ENCODE measurements at regions not wholly inside any gene's neighbourhood (a gene's known extent, or its start where the extent isn't known, plus 50 kb on each side); places are given as distances from the start of the nearest gene placed in this dataset.

DNA sequence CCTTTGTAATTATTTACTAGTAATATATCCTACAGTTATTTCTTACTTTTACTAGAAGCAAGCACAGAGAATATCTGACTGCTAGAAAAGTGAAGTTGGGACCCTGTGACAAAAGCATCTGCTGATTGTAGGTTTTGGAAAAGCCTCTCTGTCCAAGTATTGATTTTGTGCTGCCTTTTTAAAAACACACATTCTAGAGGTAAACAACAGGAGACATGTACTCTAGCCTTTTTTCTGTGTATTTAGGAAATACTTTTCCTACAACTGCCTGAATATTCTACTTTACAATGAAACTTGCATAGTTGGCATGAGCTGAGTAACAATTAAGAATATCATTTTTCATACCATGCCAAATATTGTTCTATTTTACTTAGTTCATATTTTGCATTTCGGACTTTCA is 1249.0 kb downstream of the SLC16A7 start:
- Mint-ChIP-seq H3K4me3 (no peak overlapping the region), H3K27ac (no peak overlapping the region), H3K36me3 (ENCODE audit: low read depth) (no peaks in the 10 kb centered on the region), H3K4me1 (ENCODE audit: low read depth) (no peaks in the 10 kb centered on the region), H3K9me3 (no peaks in the 10 kb centered on the region), H3K27me3 (no peaks in the 10 kb centered on the region)

GRCh38 chr12:60845696-60846095 is 1249.9 kb downstream of the SLC16A7 start:
- Mint-ChIP-seq H3K4me3 (no peak overlapping the region), H3K27me3 (no peaks in the 10 kb centered on the region), H3K9me3 (no peaks in the 10 kb centered on the region), H3K27ac (no peak overlapping the region), H3K36me3 (ENCODE audit: low read depth) (no peaks in the 10 kb centered on the region), H3K4me1 (ENCODE audit: low read depth) (no peaks in the 10 kb centered on the region)

DNA sequence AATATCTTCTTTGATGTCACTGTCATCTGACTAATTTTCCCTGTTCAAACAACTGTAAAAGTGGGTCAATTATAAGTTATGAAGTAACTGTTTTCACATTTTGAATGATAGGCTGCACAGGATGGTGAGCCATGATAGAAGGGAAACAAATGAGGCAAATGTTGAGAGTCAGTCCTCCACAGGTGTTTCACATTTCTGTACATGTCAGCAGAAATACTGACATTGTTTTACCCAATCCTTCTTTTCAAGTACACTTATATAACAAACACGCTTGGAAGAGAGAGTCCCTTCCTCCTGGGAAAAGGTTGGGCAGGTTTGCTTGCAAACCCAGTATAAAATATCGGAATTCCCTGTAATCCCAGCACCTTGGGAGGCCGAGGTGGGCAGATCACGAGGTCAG is 1251.5 kb downstream of the SLC16A7 start:
- Mint-ChIP-seq H3K4me1 (ENCODE audit: low read depth) (no peaks in the 10 kb centered on the region), H3K27ac (no peak overlapping the region), H3K9me3 (no peaks in the 10 kb centered on the region), H3K36me3 (ENCODE audit: low read depth) (no peaks in the 10 kb centered on the region), H3K4me3 (no peak overlapping the region), H3K27me3 (no peaks in the 10 kb centered on the region)

GRCh38 chr12:60849723-60850122 is 1253.9 kb downstream of the SLC16A7 start:
- H3K27ac Mint-ChIP-seq: no peak overlapping the region
- no peaks in the 10 kb centered on the region for H3K36me3 Mint-ChIP-seq (ENCODE audit: low read depth)
- no peaks in the 10 kb centered on the region for H3K9me3 Mint-ChIP-seq
- H3K4me1 Mint-ChIP-seq (ENCODE audit: low read depth): no peaks in the 10 kb centered on the region
- no peak overlapping the region for H3K4me3 Mint-ChIP-seq
- H3K27me3 Mint-ChIP-seq: no peaks in the 10 kb centered on the region

DNA sequence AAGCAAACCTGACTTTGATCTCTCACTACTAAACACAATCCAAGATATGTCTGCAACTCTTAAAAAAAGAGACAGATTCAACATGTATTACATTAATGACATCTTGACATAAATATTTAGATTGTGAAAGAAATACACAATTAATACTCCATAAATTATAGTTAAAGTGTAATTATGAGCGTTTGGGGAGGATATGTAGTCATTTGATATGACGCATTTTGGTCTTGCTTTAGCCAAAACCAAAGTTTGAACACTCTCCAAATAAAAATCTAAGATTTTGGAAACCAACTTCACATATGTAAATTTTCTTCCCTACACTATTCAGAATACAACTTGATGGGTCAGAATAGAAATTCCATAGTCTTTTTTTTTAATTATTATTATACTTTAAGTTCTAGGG is 1257.6 kb downstream of the SLC16A7 start:
- Mint-ChIP-seq H3K36me3 (ENCODE audit: low read depth) (no peaks in the 10 kb centered on the region), H3K4me3 (no peak overlapping the region), H3K9me3 (no peaks in the 10 kb centered on the region), H3K27me3 (no peaks in the 10 kb centered on the region), H3K4me1 (ENCODE audit: low read depth) (no peaks in the 10 kb centered on the region), H3K27ac (no peak overlapping the region)

- H3K4me1 Mint-ChIP-seq (ENCODE audit: low read depth): no peaks in the 10 kb centered on the region
- H3K27ac Mint-ChIP-seq: no peak overlapping the region
- H3K27me3 Mint-ChIP-seq: no peaks in the 10 kb centered on the region
Measured at GRCh38 chr12:60863421-60863820, 1267.6 kb downstream of the SLC16A7 start.

DNA sequence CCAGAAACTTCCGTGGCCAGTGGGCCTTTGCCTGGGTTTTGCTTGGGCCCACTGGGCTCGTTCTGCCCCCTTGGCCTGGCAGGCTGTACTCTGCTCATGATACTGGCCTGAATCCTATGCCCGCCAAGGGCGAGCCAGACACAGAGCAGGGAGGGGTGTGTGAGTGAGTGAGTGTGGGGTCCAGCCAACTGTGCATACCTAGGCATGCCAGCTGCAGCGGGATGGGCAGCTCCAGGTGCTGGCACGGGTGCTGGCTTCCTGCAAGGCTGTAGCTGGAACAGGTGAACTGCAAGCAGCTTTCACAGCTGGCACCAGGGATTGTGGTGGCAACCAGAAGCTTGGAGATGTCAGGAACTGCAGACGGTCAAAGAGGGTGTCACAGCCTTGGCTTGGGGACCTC is 1276.4 kb downstream of the SLC16A7 start:
- H3K9me3 Mint-ChIP-seq: peaks cover 17% of the 10 kb centered on the region
- H3K36me3 Mint-ChIP-seq (ENCODE audit: low read depth): no peaks in the 10 kb centered on the region
- no peaks in the 10 kb centered on the region for H3K27me3 Mint-ChIP-seq
- H3K4me1 Mint-ChIP-seq (ENCODE audit: low read depth): no peaks in the 10 kb centered on the region
- H3K27ac Mint-ChIP-seq: no peak overlapping the region
- H3K4me3 Mint-ChIP-seq: no peak overlapping the region

More at GRCh38 chr12:60863421-60863820, 1267.6 kb downstream of the SLC16A7 start:
- no peak overlapping the region for H3K4me3 Mint-ChIP-seq
- no peaks in the 10 kb centered on the region for H3K36me3 Mint-ChIP-seq (ENCODE audit: low read depth)
- peaks cover 7% of the 10 kb centered on the region for H3K9me3 Mint-ChIP-seq

DNA sequence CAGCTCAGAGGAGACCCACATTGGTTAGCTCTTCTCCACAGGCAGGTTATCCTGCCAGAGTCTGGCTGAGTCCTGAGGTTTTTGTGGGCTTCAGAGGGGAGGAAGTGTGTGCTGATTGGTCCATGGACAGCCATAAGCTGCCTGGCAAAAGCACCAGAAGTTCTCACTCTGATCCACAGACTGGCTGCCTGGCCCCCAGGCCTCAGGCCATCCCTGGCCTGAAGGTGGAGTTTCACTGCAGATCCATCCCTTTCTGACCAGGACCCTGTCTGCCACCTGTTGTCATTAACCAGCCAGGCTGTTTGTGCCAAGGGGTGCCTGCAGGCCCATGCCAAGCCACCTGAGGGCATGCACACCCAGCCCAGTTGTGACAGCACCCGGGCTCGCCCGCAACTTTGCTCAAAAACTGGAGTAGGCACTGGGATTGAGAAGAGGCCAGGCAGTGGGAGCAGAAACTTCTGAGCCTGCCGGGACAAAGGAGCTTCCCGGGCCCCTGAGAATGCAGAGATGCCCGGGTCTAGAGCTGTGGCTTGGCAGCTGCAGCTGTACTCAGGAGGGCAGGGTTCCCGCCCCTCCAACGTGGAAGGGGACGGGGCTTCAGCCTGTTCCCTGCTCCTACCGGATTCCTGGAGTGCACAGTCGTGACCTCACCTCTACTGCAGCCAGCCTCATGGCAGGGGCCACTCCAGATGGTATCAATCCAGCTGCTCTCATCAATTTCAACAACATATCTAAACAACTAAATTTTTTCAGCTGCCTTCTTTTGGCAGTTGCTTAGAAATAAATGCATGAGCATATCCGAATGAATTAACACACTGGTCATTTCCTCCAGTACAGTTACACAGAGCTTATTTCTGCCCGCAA is 1277.3 kb downstream of the SLC16A7 start:
- H3K4me3 Mint-ChIP-seq: no peak overlapping the region
- no peaks in the 10 kb centered on the region for H3K4me1 Mint-ChIP-seq (ENCODE audit: low read depth)
- no peaks in the 10 kb centered on the region for H3K27me3 Mint-ChIP-seq
- peaks cover 17% of the 10 kb centered on the region for H3K9me3 Mint-ChIP-seq
- no peak overlapping the region for H3K27ac Mint-ChIP-seq
- no peaks in the 10 kb centered on the region for H3K36me3 Mint-ChIP-seq (ENCODE audit: low read depth)

GRCh38 chr12:60874091-60874490 is 1278.3 kb downstream of the SLC16A7 start:
- H3K4me1 Mint-ChIP-seq (ENCODE audit: low read depth): no peaks in the 10 kb centered on the region
- no peaks in the 10 kb centered on the region for H3K36me3 Mint-ChIP-seq (ENCODE audit: low read depth)
- H3K4me3 Mint-ChIP-seq: no peak overlapping the region
- H3K9me3 Mint-ChIP-seq: peaks cover 20% of the 10 kb centered on the region
- H3K27ac Mint-ChIP-seq: no peak overlapping the region
- no peaks in the 10 kb centered on the region for H3K27me3 Mint-ChIP-seq

- Mint-ChIP-seq H3K27ac (no peak overlapping the region), H3K27me3 (no peaks in the 10 kb centered on the region), H3K4me1 (ENCODE audit: low read depth) (no peaks in the 10 kb centered on the region), H3K4me3 (no peak overlapping the region), H3K9me3 (peaks cover 7% of the 10 kb centered on the region), H3K36me3 (ENCODE audit: low read depth) (no peaks in the 10 kb centered on the region)
Measured at GRCh38 chr12:60920841-60921495, 1325.1 kb downstream of the SLC16A7 start.

- H3K27me3 Mint-ChIP-seq: no peaks in the 10 kb centered on the region
- H3K9me3 Mint-ChIP-seq: peaks cover 7% of the 10 kb centered on the region
- no peak overlapping the region for H3K27ac Mint-ChIP-seq
- no peaks in the 10 kb centered on the region for H3K36me3 Mint-ChIP-seq (ENCODE audit: low read depth)
- no peak overlapping the region for H3K4me3 Mint-ChIP-seq
- H3K4me1 Mint-ChIP-seq (ENCODE audit: low read depth): no peaks in the 10 kb centered on the region
Measured at GRCh38 chr12:60921541-60921940, 1325.7 kb downstream of the SLC16A7 start.

GRCh38 chr12:60926256-60926655 is 1330.4 kb downstream of the SLC16A7 start:
- H3K4me1 Mint-ChIP-seq (ENCODE audit: low read depth): no peaks in the 10 kb centered on the region
- no peak overlapping the region for H3K4me3 Mint-ChIP-seq
- H3K27me3 Mint-ChIP-seq: no peaks in the 10 kb centered on the region
- H3K9me3 Mint-ChIP-seq: peaks cover 15% of the 10 kb centered on the region
- H3K27ac Mint-ChIP-seq: no peak overlapping the region
- no peaks in the 10 kb centered on the region for H3K36me3 Mint-ChIP-seq (ENCODE audit: low read depth)

GRCh38 chr12:60930151-60930550 is 1330.1 kb upstream of the USP15 start:
- Mint-ChIP-seq H3K4me1 (ENCODE audit: low read depth) (no peaks in the 10 kb centered on the region), H3K9me3 (peaks cover 20% of the 10 kb centered on the region), H3K27me3 (no peaks in the 10 kb centered on the region), H3K4me3 (no peak overlapping the region), H3K27ac (no peak overlapping the region), H3K36me3 (ENCODE audit: low read depth) (no peaks in the 10 kb centered on the region)

GRCh38 chr12:60935981-60936761 is 1324.0 kb upstream of the USP15 start:
- H3K36me3 Mint-ChIP-seq (ENCODE audit: low read depth): no peaks in the 10 kb centered on the region
- no peak overlapping the region for H3K4me3 Mint-ChIP-seq
- peaks cover 27% of the 10 kb centered on the region for H3K9me3 Mint-ChIP-seq
- no peaks in the 10 kb centered on the region for H3K4me1 Mint-ChIP-seq (ENCODE audit: low read depth)
- H3K27ac Mint-ChIP-seq: no peak overlapping the region
- H3K27me3 Mint-ChIP-seq: no peaks in the 10 kb centered on the region

- Mint-ChIP-seq H3K4me1 (ENCODE audit: low read depth) (no peaks in the 10 kb centered on the region), H3K36me3 (ENCODE audit: low read depth) (no peaks in the 10 kb centered on the region), H3K27me3 (no peaks in the 10 kb centered on the region), H3K4me3 (no peak overlapping the region), H3K9me3 (peaks cover 8% of the 10 kb centered on the region), H3K27ac (no peak overlapping the region)
Measured at GRCh38 chr12:60947533-60947932, 1312.7 kb upstream of the USP15 start.
